ENCODE measurements at regions not wholly inside any gene's neighbourhood (a gene's known extent, or its start where the extent isn't known, plus 50 kb on each side); places are given as distances from the start of the nearest gene placed in this dataset.

DNA sequence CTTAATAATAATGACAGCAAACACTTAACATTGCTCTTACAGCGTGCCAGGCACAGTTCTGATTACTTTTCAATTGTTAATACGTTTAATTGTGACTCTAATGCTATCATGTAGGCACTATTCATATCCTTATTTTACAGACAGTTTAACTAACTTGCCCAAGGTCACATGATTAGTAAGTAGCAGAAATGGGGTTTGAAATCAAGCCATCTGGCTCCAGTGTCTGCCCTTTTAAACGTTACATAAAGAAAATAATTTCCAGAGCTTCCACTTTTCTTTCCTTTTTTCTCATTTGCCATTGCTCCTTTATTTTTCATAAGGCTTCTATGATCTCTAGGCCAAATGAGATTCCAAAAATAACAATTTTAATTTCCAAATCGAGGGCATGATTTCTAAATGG, 50.6 kb upstream of the IKZF2 start:
- DNase-seq (ENCODE audit: extremely low spot score, unreplicated experiment), result no peak
- Mint-ChIP-seq H3K27ac (ENCODE audit: unreplicated experiment) (no peak overlapping the region), H3K4me1 (ENCODE audit: unreplicated experiment) (no peaks in the 10 kb centered on the region), H3K9me3 (ENCODE audit: unreplicated experiment) (peaks cover 11% of the 10 kb centered on the region), H3K36me3 (ENCODE audit: unreplicated experiment) (peaks cover 5% of the 10 kb centered on the region), H3K27me3 (ENCODE audit: unreplicated experiment) (no peaks in the 10 kb centered on the region), H3K4me3 (ENCODE audit: unreplicated experiment) (no peak overlapping the region)
- TF ChIP-seq, protein P1, sequence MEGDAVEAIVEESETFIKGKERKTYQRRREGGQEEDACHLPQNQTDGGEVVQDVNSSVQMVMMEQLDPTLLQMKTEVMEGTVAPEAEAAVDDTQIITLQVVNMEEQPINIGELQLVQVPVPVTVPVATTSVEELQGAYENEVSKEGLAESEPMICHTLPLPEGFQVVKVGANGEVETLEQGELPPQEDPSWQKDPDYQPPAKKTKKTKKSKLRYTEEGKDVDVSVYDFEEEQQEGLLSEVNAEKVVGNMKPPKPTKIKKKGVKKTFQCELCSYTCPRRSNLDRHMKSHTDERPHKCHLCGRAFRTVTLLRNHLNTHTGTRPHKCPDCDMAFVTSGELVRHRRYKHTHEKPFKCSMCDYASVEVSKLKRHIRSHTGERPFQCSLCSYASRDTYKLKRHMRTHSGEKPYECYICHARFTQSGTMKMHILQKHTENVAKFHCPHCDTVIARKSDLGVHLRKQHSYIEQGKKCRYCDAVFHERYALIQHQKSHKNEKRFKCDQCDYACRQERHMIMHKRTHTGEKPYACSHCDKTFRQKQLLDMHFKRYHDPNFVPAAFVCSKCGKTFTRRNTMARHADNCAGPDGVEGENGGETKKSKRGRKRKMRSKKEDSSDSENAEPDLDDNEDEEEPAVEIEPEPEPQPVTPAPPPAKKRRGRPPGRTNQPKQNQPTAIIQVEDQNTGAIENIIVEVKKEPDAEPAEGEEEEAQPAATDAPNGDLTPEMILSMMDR (IDR thresholded peaks at IDR 0.05), result no peak

DNA sequence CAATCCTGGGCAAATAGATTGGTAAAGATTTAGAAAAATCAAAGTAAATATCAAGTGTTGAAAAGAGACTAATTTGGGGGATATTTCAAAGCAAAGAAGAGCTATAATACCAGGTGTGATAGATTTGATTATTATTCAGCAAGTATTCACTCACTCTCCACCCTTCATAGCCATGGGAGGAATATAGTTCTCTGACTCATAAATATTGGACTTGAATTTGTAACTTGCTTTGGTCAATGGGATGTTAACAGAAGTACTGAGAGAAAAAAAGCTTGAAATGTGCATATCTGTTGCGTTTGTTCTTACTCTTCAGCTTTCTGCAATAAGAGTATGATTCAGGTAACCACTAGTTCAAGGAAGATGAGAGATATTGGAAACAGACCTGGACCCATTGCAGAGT, 54.5 kb upstream of the IKZF2 start:
- no peaks in the 10 kb centered on the region for H3K9me3 Mint-ChIP-seq (ENCODE audit: unreplicated experiment)
- H3K27me3 Mint-ChIP-seq (ENCODE audit: unreplicated experiment), result no peaks in the 10 kb centered on the region
- H3K27ac Mint-ChIP-seq (ENCODE audit: unreplicated experiment), result no peak overlapping the region
- TF ChIP-seq, protein P1 (IDR thresholded peaks at IDR 0.05), result no peak
- H3K36me3 Mint-ChIP-seq (ENCODE audit: unreplicated experiment), result peaks cover 2% of the 10 kb centered on the region
- DNase-seq (ENCODE audit: extremely low spot score, unreplicated experiment), result no peak
- H3K4me3 Mint-ChIP-seq (ENCODE audit: unreplicated experiment), result no peak overlapping the region
- no peaks in the 10 kb centered on the region for H3K4me1 Mint-ChIP-seq (ENCODE audit: unreplicated experiment)

DNA sequence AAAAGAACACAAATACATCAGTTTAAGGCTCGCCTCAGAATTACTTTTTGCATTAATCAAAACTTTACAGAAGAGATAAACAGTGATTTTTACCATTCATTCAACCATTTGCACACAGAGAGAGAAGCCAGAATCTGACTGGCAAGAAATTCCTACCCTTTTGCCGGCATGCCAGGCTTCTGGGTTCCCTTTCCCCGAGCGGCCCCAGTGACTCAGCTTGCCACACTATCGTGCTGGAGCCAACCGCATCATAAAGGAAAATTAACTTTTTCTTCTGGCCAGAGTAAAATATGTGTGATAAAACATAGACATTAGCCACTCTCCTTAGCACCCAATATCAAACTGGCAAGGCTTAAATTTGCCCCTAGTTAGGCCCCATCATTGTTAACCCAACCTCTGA, 61.8 kb upstream of the IKZF2 start:
- Mint-ChIP-seq H3K27ac (ENCODE audit: unreplicated experiment) (no peak overlapping the region), H3K27me3 (ENCODE audit: unreplicated experiment) (no peaks in the 10 kb centered on the region), H3K36me3 (ENCODE audit: unreplicated experiment) (no peaks in the 10 kb centered on the region), H3K4me1 (ENCODE audit: unreplicated experiment) (peaks cover 30% of the 10 kb centered on the region), H3K4me3 (ENCODE audit: unreplicated experiment) (no peak overlapping the region), H3K9me3 (ENCODE audit: unreplicated experiment) (peaks cover 14% of the 10 kb centered on the region)
- TF ChIP-seq, protein P1 (IDR thresholded peaks at IDR 0.05), result no peak
- DNase-seq (ENCODE audit: extremely low spot score, unreplicated experiment), result no peak

DNA sequence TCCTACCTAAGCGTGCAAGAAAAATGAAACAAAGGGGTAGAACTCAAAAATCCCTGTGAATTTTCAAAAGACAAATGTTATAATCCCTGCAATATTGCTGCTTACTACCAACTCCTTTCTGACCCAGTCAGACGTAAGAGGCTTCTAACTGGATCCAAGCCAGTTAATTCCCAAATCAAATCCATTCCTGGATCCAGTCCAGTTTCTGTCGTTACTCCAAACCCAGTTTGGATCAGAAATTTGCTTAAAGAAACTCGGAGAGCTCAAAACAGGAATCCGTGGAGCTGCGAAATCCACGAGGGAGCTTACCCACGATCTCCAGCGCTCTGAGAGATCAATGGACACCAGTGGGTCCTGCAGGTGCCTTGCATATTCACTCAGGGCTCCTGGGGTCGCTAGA, 62.8 kb upstream of the IKZF2 start:
- Mint-ChIP-seq H3K27me3 (ENCODE audit: unreplicated experiment) (no peaks in the 10 kb centered on the region), H3K4me1 (ENCODE audit: unreplicated experiment) (peaks cover 32% of the 10 kb centered on the region), H3K9me3 (ENCODE audit: unreplicated experiment) (peaks cover 18% of the 10 kb centered on the region), H3K27ac (ENCODE audit: unreplicated experiment) (no peak overlapping the region), H3K36me3 (ENCODE audit: unreplicated experiment) (no peaks in the 10 kb centered on the region), H3K4me3 (ENCODE audit: unreplicated experiment) (no peak overlapping the region)
- TF ChIP-seq, protein P1 (IDR thresholded peaks at IDR 0.05), result no peak
- no peak for DNase-seq (ENCODE audit: extremely low spot score, unreplicated experiment)

DNA sequence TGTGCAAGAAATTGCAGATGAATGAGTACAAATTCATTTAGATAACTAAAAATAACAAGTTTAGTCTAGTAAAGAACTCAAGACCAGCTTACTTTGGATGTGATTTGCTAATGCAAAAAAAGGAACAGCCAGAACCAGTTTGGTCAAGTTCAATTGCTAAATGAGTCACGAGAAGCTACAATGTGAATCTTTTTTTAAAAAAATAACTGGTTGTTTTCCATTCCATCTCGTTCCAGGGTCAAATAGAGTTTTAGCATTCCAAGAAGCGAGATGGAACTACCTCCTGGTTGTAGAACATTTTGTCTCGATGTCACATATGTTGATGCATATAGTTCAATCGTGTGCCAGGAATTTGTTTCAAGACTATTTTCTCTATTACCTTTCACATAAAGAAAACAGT, 65.0 kb upstream of the IKZF2 start:
- no peaks in the 10 kb centered on the region for H3K36me3 Mint-ChIP-seq (ENCODE audit: unreplicated experiment)
- H3K27ac Mint-ChIP-seq (ENCODE audit: unreplicated experiment), result peak overlapping the region; percentile 96
- peak overlapping the region; percentile 20 for H3K4me3 Mint-ChIP-seq (ENCODE audit: unreplicated experiment)
- TF ChIP-seq, protein P1 (IDR thresholded peaks at IDR 0.05), result no peak
- no peak for DNase-seq (ENCODE audit: extremely low spot score, unreplicated experiment)
- peaks cover 40% of the 10 kb centered on the region for H3K4me1 Mint-ChIP-seq (ENCODE audit: unreplicated experiment)
- peaks cover 22% of the 10 kb centered on the region for H3K9me3 Mint-ChIP-seq (ENCODE audit: unreplicated experiment)
- H3K27me3 Mint-ChIP-seq (ENCODE audit: unreplicated experiment), result no peaks in the 10 kb centered on the region
